ENCODE measurements at regions not wholly inside any gene's neighbourhood (a gene's known extent, or its start where the extent isn't known, plus 50 kb on each side); places are given as distances from the start of the nearest gene placed in this dataset.

- TF ChIP-seq POLR2A (IDR thresholded peaks at IDR 0.05): no peak
- no peak for TF ChIP-seq CTCF (IDR thresholded peaks at IDR 0.05)
Observed at GRCh38 chr10:28426392-28427159, 106.3 kb upstream of the WAC start.
